HG03175 (cell line): ENCODE measurements at regions not wholly inside any gene's neighbourhood (a gene's known extent, or its start where the extent isn't known, plus 50 kb on each side); places are given as distances from the start of the nearest gene placed in this dataset.
"Not testable (repeated sequence)": the region's sequence is repeated elsewhere in the genome, so short reads cannot be mapped to it uniquely, and the experiment has no call there.

Experiments used
- ATAC-seq: cut with Tn5 transposase; IDR thresholded peaks from one replicate; pipeline ENCODE4 v1.9.1; 2021; ENCODE audit warnings: mild to moderate bottlenecking, moderate library complexity; ENCODE audit not compliant: unreplicated experiment

DNA sequence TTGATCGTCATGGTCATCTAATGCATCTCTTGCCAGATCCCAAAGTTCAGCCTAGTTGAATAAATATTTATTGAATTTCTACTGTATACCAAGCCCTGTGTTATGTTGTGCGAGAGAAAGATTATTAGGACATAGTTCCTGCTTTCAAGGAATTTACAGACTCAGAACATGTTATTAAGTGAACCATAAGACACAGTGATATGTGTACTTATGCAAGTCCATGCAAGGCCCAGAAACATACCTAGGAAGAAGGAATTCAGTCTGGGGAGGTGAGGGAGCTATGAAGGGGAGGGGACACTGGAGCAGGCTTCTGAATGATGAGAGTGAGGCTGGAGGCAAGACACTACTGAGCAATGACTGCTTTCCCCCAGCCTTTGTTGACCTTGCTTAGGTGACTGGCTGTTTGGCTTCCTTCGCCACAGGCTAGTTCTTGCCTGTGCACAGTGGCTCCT, 81.4 kb downstream of the ACAA2 start:
- no peak for ATAC-seq

GRCh38 chr18:49731421-49731841, 81.9 kb downstream of the ACAA2 start:
- no peak for ATAC-seq

GRCh38 chr18:49730951-49731391, 82.4 kb downstream of the ACAA2 start:
- no peak for ATAC-seq

GRCh38 chr18:49728542-49728941, 84.8 kb downstream of the ACAA2 start:
- no peak for ATAC-seq

- ATAC-seq: no peak
Measured at GRCh38 chr18:49727816-49728215, 85.5 kb downstream of the ACAA2 start.

DNA sequence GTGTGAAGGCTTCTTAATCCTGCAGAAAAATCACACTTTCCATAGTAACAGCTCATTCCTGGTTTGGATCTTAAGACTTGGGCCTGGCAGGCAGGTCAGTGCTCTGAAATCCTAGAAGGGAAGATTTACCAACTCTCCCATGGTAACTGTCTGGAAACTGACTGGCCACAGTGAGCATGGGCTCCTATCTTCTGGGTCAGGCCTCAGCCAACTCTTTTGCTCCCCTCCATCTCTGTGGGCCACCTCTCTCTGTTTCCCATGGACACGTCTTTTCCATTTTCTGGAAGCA, 86.7 kb downstream of the ACAA2 start:
- ATAC-seq: no peak

- no peak for ATAC-seq
Measured at GRCh38 chr18:49725809-49726674, 87.3 kb downstream of the ACAA2 start.

DNA sequence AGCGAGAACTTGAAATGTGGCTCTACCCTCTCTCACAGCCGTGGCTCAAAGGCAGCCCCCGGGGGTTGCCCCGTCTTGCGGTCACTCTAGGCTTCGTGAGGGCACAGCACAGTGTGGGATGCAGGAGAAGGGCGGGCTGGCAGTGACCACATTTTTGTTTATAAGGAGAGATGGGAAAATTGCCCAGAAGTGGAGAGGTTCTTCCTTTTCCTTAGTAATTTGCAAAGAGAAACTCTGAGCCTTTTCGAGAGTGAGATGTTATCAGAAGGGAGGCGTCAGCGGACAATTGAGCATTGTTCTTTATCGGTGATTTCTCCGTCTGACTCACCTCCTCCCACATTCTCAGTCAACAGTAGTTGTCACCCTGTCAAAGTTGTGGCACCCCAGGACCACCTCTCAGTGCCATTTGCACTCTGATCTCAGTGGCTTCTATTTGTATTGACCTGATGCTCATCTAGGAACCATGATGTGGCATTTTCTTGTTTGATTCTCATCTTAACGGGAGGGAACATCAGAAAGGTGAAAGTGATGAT, 89.6 kb downstream of the ACAA2 start:
- ATAC-seq: no peak

DNA sequence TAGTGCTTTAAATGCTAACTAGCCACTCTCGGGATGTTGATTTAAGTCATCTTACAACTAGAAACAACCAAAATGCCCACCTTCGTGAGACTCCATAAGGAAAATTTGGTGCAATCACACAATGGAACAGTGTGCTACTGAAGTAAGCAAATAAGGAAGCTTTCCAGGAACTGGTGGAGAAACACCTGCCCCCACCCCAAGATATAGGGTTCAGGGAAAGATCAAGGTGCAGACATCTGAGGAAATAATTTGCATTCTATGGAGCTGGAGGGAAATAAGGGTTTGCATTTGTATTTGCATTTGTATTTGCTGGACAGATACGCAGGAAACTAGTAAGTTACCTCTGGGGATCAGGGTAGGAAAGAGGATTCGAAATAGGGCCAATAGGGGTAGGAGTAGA, 90.9 kb downstream of the ACAA2 start:
- ATAC-seq: no peak

- no peak for ATAC-seq
Measured at GRCh38 chr18:49721981-49722380, 91.4 kb downstream of the ACAA2 start.

- not testable (repeated sequence) for ATAC-seq
Measured at GRCh38 chr18:49720944-49721343, 92.4 kb downstream of the ACAA2 start.

DNA sequence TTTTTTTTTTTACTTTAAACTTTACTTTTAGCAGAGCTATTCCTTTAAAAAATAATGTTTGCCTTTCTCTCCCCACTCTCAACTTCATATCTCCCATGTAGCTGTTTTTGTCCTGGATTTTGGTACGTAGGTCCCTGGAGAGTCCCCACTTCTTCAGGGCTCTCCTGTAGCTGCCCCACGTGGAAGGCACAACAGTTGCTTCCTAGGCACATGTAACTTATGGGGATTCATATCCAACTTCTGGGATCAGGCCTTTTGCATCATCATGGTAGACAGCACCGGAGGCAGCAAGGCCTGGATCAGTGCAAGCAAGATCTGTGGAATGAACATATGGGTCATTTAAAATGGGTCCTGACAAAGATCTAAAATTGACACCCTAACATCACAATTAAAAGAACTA, 95.7 kb downstream of the ACAA2 start:
- no peak for ATAC-seq

- ATAC-seq: no peak
Measured at GRCh38 chr18:49716035-49716434, 97.3 kb downstream of the ACAA2 start.

- ATAC-seq: no peak
Measured at GRCh38 chr18:49709347-49709690, 104.0 kb downstream of the ACAA2 start.

DNA sequence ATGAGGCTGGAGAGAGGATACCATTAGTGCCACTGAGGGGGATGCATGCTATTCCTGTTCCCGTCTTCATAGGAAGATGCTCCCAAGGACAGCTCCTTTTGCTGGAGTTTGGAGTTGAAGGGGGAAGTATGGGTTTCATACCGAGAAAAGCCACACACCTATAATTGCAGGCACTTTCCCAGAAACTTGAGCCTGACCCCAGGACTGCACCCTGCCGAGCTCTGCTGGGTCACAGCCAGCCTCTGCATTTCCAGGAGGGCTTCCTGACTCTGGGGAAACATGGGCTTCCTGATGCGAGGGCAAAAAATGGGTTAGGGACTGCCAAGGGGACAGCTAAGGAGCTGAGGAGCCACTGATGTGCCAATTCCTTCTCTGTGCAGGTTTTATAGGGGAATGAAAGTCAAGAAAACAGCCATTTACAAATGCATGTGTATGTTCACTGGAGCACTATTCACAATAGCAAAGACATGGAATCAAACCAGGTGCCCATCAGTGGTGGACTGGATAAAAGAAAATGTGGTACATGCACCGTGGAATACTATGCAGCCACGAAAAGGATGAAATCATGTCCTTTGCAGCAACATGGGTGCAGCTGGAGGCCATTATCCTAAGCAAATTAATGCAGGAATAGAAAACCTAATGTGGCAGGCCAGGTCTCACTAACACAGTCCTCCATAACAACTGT, 104.5 kb downstream of the ACAA2 start:
- no peak for ATAC-seq

DNA sequence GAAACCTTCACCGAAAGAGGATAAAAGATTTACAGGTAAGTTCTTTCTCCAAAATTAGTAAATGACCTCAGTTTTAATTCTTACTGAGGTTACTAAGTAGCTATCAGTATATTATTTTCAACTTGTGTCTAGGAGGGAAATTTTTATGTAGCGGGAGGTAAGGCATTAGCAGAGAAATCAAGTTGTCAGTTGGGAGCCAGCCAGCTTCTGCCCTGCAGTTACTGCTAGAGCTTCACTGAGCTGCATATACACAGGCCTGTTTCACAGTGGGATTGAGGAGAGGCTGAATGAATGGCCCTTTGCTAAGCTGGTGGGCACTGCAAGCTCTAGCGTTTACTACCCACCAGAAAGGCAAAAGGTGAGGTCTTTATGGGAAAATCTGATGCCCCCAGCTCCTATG, 105.7 kb downstream of the ACAA2 start:
- no peak for ATAC-seq

DNA sequence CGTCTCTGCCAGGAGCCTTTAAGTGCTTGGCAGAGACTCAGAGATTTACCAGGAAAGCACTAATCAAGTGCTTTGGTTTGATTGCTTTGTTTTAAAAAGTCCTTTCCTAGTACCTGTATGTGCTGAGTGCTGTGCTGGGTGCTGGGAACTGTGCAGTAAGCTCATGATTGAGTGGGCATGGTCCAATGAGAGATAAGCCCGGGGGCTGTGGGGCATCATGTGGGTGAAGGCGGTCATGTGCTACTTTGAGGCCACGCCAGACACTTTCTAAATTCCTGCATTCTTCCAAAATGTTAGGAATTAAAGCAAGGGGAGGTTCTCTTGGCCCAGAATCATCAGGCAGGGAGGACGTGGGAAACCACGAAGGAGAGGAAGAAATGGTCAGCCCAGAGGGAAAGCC, 109.0 kb downstream of the ACAA2 start:
- no peak for ATAC-seq

- ATAC-seq: no peak
Measured at GRCh38 chr18:49701190-49701589, 112.1 kb downstream of the ACAA2 start.

GRCh38 chr18:49699303-49699702, 114.0 kb downstream of the ACAA2 start:
- ATAC-seq: no peak

- no peak for ATAC-seq
Measured at GRCh38 chr18:49698525-49699025, 114.8 kb downstream of the ACAA2 start.

DNA sequence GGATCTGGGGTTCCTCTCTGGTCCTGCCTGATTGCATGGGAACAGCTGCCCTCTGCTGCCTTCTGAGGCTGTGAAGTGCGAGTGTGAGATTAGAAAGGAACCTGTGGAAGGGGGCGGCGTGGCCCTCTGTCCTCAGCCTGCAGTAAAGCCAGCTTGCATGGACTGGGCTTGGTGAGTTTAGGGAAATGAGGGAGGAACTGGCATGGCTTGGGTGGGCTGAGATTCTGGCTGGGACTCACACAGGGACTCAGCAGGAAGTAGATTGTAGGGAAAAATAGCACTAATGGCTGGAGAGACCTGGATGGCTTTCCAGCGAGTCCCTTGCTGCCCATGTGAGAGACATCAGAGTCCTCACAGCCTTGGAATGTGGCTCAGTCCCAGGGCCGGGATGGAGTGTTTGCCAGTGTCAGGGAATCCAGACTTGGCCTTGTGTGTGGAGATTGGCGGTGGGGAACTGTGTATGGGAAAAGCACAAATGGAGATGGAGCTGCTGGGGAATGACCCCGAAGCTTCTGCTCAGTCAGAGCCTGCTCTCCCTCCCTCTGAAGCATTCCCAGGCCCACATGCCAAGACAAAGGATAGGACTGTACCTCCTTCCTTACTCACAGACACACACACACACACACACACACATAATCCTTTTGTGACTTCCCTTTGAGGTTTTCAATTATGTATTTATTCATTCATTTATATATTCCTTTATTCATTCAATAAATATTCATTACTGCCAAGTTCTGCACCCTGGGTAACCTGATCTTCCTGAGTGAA, 115.4 kb downstream of the ACAA2 start:
- ATAC-seq: no peak
